ENCODE measurements at regions not wholly inside any gene's neighbourhood (a gene's known extent, or its start where the extent isn't known, plus 50 kb on each side); places are given as distances from the start of the nearest gene placed in this dataset.

DNA sequence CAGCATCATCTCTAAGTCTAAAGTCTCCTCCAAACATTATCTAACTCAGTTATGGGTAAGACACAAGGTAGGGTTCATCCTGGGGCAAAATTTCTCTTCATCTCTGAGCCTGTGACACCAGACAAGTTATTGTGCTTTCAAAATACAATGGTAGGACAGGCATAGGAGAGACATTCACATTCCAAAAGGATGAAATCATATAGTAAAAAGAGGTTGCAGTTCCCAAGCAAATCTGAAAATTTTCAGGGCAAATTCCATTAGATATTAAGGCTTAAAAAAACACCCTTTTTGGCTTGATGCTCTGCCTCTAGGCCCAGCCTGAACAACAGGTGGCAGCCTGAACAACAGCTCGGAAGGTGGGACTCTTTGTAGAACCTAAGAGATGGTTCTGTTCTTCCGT is 448.3 kb upstream of the SLIT2 start:
- H3K27me3 ChIP-seq (ENCODE audit: insufficient read depth): no peaks in the 10 kb centered on the region
- no peaks in the 10 kb centered on the region for H3F3A ChIP-seq (replicated peaks; ENCODE audit: insufficient read depth)
- WGBS (ENCODE audit: low lambda C conversion rate): no CpG with 5 or more reads among the region's 2 CpGs
- no peaks in the 10 kb centered on the region for H4K20me1 ChIP-seq (ENCODE audit: insufficient read depth)
- ChIA-PET POLR2A (no interaction called here), CTCF (no interaction called here)
- no peak overlapping the region for H3K4me3 ChIP-seq (ENCODE audit: low read depth in 2 of 2, low read length in 1 of 2)
- no peaks in the 10 kb centered on the region for H3K9me3 ChIP-seq
- H3K79me2 ChIP-seq (ENCODE audit: insufficient read depth): no peaks in the 10 kb centered on the region
- no peak for DNase-seq
- H2AFZ ChIP-seq (ENCODE audit: low read depth): no peak overlapping the region
- TF ChIP-seq NRF1 (IDR thresholded peaks at IDR 0.05; ENCODE audit: low read depth, low read length) (no peak), EZH2phosphoT487 (IDR thresholded peaks at IDR 0.05; ENCODE audit: borderline replicate concordance, low read depth) (no peak)
- no peaks in the 10 kb centered on the region for H3K4me1 ChIP-seq (ENCODE audit: control insufficient read depth in 1 of 2, insufficient read depth in 2 of 2, low read depth in 1 of 2, low read length in 1 of 2)
- no peak overlapping the region for H3K27ac ChIP-seq (ENCODE audit: low read depth in 2 of 2, low read length in 1 of 2)
- no peaks in the 10 kb centered on the region for H3K36me3 ChIP-seq (replicated peaks in 1 of 2; ENCODE audit: control insufficient read depth in 1 of 2, insufficient read depth in 2 of 2, low read length in 1 of 2)
- H3K9me2 ChIP-seq: no peaks in the 10 kb centered on the region
- no peak overlapping the region for H3K9ac ChIP-seq
- no peak overlapping the region for H3K4me2 ChIP-seq

- Histone ChIP-seq H3K27me3 (ENCODE audit: insufficient read depth) (no peaks in the 10 kb centered on the region), H3F3A (replicated peaks; ENCODE audit: insufficient read depth) (no peaks in the 10 kb centered on the region), H4K20me1 (ENCODE audit: insufficient read depth) (no peaks in the 10 kb centered on the region), H3K9me2 (no peaks in the 10 kb centered on the region), H3K9ac (no peak overlapping the region), H3K36me3 (replicated peaks in 1 of 2; ENCODE audit: control insufficient read depth in 1 of 2, insufficient read depth in 2 of 2, low read length in 1 of 2) (no peaks in the 10 kb centered on the region), H3K4me1 (ENCODE audit: control insufficient read depth in 1 of 2, insufficient read depth in 2 of 2, low read depth in 1 of 2, low read length in 1 of 2) (no peaks in the 10 kb centered on the region; a peak in 1 of 4 replicates), H3K27ac (ENCODE audit: low read depth in 2 of 2, low read length in 1 of 2) (no peak overlapping the region), H3K4me3 (ENCODE audit: low read depth in 2 of 2, low read length in 1 of 2) (no peak overlapping the region), H2AFZ (ENCODE audit: low read depth) (no peak overlapping the region), H3K9me3 (no peaks in the 10 kb centered on the region), H3K79me2 (ENCODE audit: insufficient read depth) (no peaks in the 10 kb centered on the region), H3K4me2 (no peak overlapping the region)
- TF ChIP-seq TAF1 (IDR thresholded peaks at IDR 0.05; ENCODE audit: borderline replicate concordance, low read depth, low read length) (no peak), RFX5 (IDR thresholded peaks at IDR 0.05; ENCODE audit: low read length) (no peak)
- TF ChIP-seq, protein P1, sequence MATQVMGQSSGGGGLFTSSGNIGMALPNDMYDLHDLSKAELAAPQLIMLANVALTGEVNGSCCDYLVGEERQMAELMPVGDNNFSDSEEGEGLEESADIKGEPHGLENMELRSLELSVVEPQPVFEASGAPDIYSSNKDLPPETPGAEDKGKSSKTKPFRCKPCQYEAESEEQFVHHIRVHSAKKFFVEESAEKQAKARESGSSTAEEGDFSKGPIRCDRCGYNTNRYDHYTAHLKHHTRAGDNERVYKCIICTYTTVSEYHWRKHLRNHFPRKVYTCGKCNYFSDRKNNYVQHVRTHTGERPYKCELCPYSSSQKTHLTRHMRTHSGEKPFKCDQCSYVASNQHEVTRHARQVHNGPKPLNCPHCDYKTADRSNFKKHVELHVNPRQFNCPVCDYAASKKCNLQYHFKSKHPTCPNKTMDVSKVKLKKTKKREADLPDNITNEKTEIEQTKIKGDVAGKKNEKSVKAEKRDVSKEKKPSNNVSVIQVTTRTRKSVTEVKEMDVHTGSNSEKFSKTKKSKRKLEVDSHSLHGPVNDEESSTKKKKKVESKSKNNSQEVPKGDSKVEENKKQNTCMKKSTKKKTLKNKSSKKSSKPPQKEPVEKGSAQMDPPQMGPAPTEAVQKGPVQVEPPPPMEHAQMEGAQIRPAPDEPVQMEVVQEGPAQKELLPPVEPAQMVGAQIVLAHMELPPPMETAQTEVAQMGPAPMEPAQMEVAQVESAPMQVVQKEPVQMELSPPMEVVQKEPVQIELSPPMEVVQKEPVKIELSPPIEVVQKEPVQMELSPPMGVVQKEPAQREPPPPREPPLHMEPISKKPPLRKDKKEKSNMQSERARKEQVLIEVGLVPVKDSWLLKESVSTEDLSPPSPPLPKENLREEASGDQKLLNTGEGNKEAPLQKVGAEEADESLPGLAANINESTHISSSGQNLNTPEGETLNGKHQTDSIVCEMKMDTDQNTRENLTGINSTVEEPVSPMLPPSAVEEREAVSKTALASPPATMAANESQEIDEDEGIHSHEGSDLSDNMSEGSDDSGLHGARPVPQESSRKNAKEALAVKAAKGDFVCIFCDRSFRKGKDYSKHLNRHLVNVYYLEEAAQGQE (IDR thresholded peaks at IDR 0.05; ENCODE audit: low read depth, low read length): no peak
- no peak for DNase-seq
- ChIA-PET POLR2A (no interaction called here), CTCF (no interaction called here)
Observed at GRCh38 chr4:19793831-19794230, 457.9 kb upstream of the SLIT2 start.

- no peak for DNase-seq
- no peaks in the 10 kb centered on the region for H3K9me2 ChIP-seq
- no peaks in the 10 kb centered on the region; the same call in 1 of the 2 replicates for H3K9me3 ChIP-seq
- H3K4me3 ChIP-seq (ENCODE audit: low read depth in 2 of 2, low read length in 1 of 2): no peak overlapping the region
- H3K79me2 ChIP-seq (ENCODE audit: insufficient read depth): no peaks in the 10 kb centered on the region
- no peaks in the 10 kb centered on the region for H3K36me3 ChIP-seq (replicated peaks in 1 of 2; ENCODE audit: control insufficient read depth in 1 of 2, insufficient read depth in 2 of 2, low read length in 1 of 2)
- H3K27ac ChIP-seq (ENCODE audit: low read depth in 2 of 2, low read length in 1 of 2): no peak overlapping the region
- no peak overlapping the region for H3K9ac ChIP-seq
- no peaks in the 10 kb centered on the region for H3K27me3 ChIP-seq (ENCODE audit: insufficient read depth)
- TF ChIP-seq SMC3 (IDR thresholded peaks at IDR 0.05; ENCODE audit: low read depth, low read length): no peak
- TF ChIP-seq PBX3 (IDR thresholded peaks at IDR 0.05): no peak
- TF ChIP-seq CTCF (IDR thresholded peaks at IDR 0.05): peak; percentile 36; the same call in 1 of the 2 replicates
- TF ChIP-seq TAF1 (IDR thresholded peaks at IDR 0.05; ENCODE audit: borderline replicate concordance, low read depth, low read length): no peak
- no peak for TF ChIP-seq MAX (IDR thresholded peaks at IDR 0.05; ENCODE audit: low read depth)
- no peaks in the 10 kb centered on the region for H4K20me1 ChIP-seq (ENCODE audit: insufficient read depth)
- H3K4me2 ChIP-seq: no peak overlapping the region
- 77% methylated on average over 5 of the region's 5 CpGs for WGBS (ENCODE audit: low lambda C conversion rate)
- POLR2A ChIA-PET: no interaction called here
- no peaks in the 10 kb centered on the region for H3F3A ChIP-seq (replicated peaks; ENCODE audit: insufficient read depth)
- CTCF ChIA-PET: interaction anchor here (0.6 kb wide), 1 partner anchor 16 kb away, joined by 3 read pairs; no protein-coding TSS in a partner anchor
- H2AFZ ChIP-seq (ENCODE audit: low read depth): no peak overlapping the region
- H3K4me1 ChIP-seq (ENCODE audit: control insufficient read depth in 1 of 2, insufficient read depth in 2 of 2, low read depth in 1 of 2, low read length in 1 of 2): no peaks in the 10 kb centered on the region; a peak in 1 of 4 replicates
Observed at GRCh38 chr4:19791422-19792123, 460.1 kb upstream of the SLIT2 start.

Measured in SK-N-SH (cell line).